KG1 (cell line): ENCODE measurements at regions not wholly inside any gene's neighbourhood (a gene's known extent, or its start where the extent isn't known, plus 50 kb on each side); places are given as distances from the start of the nearest gene placed in this dataset.

ENCODE experiments used
- DNase-seq: peaks from one replicate; lab custom pipeline; 2025; lab: John Stamatoyannopoulos, UW

GRCh38 chr2:105652014-105652796 lies 92.5 kb upstream of the NCK2 start:
- DNase-seq: no peak

GRCh38 chr2:105649534-105649933 lies 95.2 kb upstream of the NCK2 start:
- DNase-seq: no peak

- DNase-seq: no peak
Measured at GRCh38 chr2:105647731-105648130, 97.0 kb upstream of the NCK2 start.

DNA sequence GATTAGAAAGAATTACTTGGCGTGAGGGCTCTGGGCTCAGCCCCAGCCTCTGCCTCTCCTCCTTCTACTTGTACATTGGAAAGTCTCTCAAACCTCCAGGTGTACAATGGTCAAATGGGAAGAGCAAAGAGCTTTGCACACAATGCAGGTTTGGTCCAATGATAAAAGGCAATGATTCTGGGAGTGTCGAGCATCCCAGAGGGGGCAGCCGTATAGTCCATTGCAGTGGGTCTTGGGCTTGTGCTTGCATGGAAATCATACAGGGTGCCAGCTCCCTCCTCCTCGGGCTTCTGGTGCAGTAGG lies 98.0 kb upstream of the NCK2 start:
- DNase-seq: no peak

- no peak for DNase-seq
Measured at GRCh38 chr2:105645938-105646773, 98.6 kb upstream of the NCK2 start.

DNA sequence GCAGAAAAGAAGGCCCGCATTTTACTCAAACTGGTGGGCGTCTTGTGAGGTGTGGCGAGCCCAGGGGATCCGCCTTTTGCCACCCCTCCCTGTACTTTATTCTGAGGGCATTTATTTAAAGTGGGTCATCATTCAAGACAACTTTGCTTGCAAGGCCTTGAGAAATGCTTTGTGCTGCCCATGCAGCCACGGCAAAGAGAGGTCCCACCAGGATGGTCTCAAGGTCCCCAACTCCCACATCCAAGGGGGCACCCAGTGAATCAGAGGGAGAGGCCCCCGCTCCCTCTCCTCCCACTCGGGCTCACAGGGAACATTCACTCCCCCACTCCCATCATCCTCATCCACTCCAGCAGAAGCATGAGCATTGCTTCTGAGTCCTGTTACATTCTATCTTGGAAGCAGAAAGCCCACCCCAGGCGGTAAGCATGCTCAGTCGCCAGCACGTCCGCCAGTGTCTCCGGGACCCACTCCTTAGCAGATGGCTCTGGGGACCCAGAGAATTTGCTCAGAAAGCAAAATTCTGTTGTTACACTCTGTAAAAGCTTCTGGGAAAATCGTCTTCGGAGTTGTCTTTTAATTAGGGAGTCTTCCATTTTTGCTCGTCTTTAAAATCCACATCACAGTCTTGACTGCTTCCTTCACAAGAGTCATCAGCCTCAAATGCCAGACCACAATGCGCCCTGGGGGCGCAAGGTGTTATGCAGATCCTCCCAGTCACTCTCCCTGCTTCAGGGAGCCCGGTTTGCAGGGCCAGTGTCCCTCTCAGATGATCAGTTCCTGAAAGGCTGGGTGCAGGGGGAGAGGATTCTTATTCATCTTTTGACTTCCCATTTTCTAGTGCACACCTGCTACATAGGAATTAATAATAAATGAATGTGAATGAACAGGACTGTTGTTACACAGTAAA lies 99.4 kb upstream of the NCK2 start:
- DNase-seq: no peak

GRCh38 chr2:105644174-105644980 lies 100.3 kb upstream of the NCK2 start:
- no peak for DNase-seq

GRCh38 chr2:105643405-105644173 lies 101.1 kb upstream of the NCK2 start:
- DNase-seq: no peak

DNA sequence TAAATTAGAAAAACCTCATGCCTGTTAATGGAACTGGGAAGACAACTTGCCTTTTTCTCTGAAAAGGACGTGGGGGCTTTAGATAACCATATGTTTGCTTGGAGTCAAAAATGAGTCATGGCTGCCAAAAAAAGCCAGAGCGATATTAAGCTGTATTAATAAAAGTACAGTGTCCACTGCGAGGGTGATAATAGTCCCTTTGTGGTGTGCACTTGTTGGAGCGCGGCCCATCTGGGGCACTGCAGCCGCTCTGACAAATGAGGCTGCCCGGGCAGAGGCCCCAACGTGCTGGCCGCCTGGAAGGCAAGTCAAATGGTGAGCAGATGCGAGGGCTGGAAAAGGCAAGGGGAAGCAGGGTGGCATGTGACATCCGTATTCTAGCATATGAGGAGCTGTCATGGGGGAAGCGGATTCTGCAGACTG lies 103.3 kb upstream of the NCK2 start:
- no peak for DNase-seq

GRCh38 chr2:105640246-105640645 lies 104.5 kb upstream of the NCK2 start:
- no peak for DNase-seq

DNA sequence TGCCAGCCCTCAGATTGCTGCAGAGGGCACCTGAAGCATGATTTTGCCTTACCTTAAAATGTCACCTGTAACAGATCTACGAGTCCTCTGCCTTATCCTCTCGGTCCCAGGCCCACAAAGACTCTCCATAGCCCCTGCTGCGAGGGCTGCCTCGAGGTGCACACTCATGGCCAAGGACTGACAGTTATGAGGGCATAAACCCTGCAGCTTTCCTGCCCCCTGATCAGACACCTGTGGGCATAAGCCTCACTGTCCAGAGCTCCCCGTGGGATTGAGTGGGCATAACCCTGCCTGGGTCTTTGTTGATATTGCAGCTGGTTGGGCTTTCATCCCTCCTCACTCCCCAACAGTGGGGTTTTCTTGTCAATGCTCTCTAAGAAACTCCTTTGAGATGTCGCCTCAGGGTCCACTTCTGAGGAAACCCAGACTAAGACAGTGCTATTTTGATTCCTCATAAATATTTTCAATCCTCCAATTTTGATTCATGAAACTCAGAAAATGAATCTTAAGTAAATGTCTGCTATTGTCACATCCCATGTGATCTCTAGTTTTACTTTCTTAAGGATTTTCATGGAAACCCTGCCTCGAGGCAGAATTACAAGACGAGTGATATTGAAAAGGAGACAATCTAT lies 108.5 kb upstream of the NCK2 start:
- no peak for DNase-seq

- no peak for DNase-seq
Measured at GRCh38 chr2:105635564-105635963, 109.1 kb upstream of the NCK2 start.

- DNase-seq: no peak
Measured at GRCh38 chr2:105634198-105634597, 110.5 kb upstream of the NCK2 start.

DNA sequence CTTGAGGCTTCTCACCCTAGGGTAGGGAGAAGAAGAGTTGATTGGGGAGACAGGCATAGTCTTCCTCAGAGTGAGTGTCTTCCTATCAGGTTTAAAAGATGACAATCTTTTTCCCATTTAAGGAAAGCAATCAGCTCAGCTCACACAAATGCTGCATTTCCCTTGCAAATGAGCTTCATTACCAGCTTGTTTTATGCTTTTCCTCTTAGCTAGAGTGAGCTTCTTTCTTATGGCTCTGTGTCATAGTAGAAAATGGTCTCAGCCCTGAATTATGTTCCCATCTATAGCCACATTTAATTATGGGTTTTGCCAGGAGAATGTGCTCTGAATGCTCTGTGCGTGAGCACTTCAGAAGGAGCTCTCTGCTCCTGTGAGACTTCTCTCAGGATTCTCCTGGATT lies 112.8 kb upstream of the NCK2 start:
- no peak for DNase-seq

DNA sequence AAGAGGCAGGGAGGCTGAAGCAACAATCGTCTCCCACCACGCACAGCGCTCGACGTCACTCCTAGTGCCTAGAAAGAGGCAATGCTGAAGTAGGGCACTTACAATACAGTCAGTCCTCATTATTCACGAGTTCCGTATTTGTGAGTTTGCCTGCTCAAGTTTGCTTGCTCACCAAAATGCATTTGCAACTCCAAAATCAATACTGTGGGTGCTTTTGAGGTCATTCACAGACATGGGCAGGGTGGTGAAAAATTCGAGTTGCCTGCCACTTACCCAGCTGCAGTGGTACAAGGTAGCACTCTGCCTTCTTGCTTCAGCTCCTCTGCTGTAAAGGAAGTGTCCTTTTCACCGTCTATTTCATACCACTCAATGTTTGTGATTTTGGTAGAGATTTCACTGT lies 113.7 kb upstream of the NCK2 start:
- no peak for DNase-seq

GRCh38 chr2:105629634-105630033 lies 115.1 kb upstream of the NCK2 start:
- DNase-seq: no peak

- DNase-seq: no peak
Measured at GRCh38 chr2:105627534-105627933, 117.2 kb upstream of the NCK2 start.

- no peak for DNase-seq
Measured at GRCh38 chr2:105626966-105627340, 117.8 kb upstream of the NCK2 start.

GRCh38 chr2:105626212-105626965 lies 118.3 kb upstream of the NCK2 start:
- no peak for DNase-seq

- DNase-seq: no peak
Measured at GRCh38 chr2:105625632-105626031, 119.1 kb upstream of the NCK2 start.
